Psoas muscle (tissue), 7 donors: ENCODE measurements at regions not wholly inside any gene's neighbourhood (a gene's known extent, or its start where the extent isn't known, plus 50 kb on each side); places are given as distances from the start of the nearest gene placed in this dataset.

Experiments used
- ATAC-seq, 4 donors: fragments of 200-7000 bp; cut with Tn5 transposase; one replicate each; pipeline ENCODE4 v1.9.1; 2020; ENCODE audit warnings: moderate library complexity in 3 of 4, mild to moderate bottlenecking in 2 of 4
- DNase-seq, 2 donors: peaks; one replicate each; pipeline ENCODE4 v3.0.0-alpha.2; 2020
- H3K27ac ChIP-seq: fragments of 200-600 bp; one replicate; pipeline ENCODE4 v1.8.0; 2022
- H3K27me3 ChIP-seq, 3 donors: fragments of 200-600 bp in 1 of 3; one replicate each; pipeline versions ENCODE4 v1.6.1 to v1.8.0; 2013 to 2022; ENCODE audit warnings: low read length in 2 of 3, mild to moderate bottlenecking in 2 of 3, moderate library complexity in 1 of 3; ENCODE audit not compliant: insufficient read depth in 3 of 3
- H3K36me3 ChIP-seq, 2 donors: fragments of 200-600 bp in 1 of 2; one replicate each; pipeline versions ENCODE4 v1.6.1 to v1.8.0; 2013 to 2022; ENCODE audit warnings: low read depth in 1 of 2, mild to moderate bottlenecking in 1 of 2, moderate library complexity in 1 of 2; ENCODE audit not compliant: insufficient read depth in 1 of 2
- H3K4me1 ChIP-seq: fragments of 200-600 bp; one replicate; pipeline ENCODE4 v1.8.0; 2022
- H3K4me3 ChIP-seq: fragments of 200-600 bp; one replicate; pipeline ENCODE4 v1.8.0; 2022; ENCODE audit warnings: mild to moderate bottlenecking
- H3K9me3 ChIP-seq: fragments of 200-600 bp; one replicate; pipeline ENCODE4 v1.8.0; 2022
- WGBS, 3 donors: extraction: QIAGEN DNeasy Blood & Tissue Kit; methylation state at CpG; one replicate each; pipeline versions ENCODE4 v1.1.6 to v1.1.7; 2013; 5-methylcytosine and 5-hydroxymethylcytosine counted together
- intact Hi-C, 2 donors: fragments of 100-400 bp; cut with DNase I; formaldehyde crosslinking; loops; one replicate each; pipeline versions ENCODE4 v1.11.0 to v1.14.2; 2022
- TF ChIP-seq, protein P1 (sequence below): fragments of 200-600 bp; IDR thresholded peaks from one replicate; pipeline ENCODE4 v1.8.0; 2022; ENCODE audit warnings: antibody characterized with exemption
- donor health status: healthy with polysubstance abuse.
- donor health status: DM: no; HTN: no; CAD: no; lungs with moderate emphysema.
- donor health status: Bipolar disorder and iron deficiency.
- donor health status: healthy.
- donor health status: DM: yes; HTN: yes; CAD: no.
- donor health status: DM: no; HTN: no; CAD: no.
- donor health status: DM: yes; HTN: yes; CAD: no.

DNA sequence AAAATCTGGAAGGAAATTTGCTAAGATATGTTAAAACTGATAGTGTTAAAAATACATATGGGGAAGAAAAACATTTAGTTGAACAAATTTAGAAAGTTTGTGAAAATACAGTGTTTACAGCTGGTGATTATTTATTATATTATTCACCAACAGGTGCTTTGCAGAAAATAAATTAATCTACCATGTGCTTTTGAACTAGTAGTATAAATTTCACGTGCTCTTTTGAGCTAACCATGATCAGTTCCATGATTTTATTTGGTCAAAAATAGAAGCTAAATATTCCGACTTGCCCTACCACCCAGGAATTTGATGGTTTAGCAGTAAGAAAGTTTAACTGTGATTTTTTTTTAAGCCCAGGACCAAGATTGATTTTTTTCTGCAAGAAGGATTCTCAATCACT is 113.3 kb downstream of the SPRY2 start:
- ATAC-seq (no peak), DNase-seq (no peak)
- Histone ChIP-seq H3K27ac (no peak overlapping the region), H3K9me3 (no peaks in the 10 kb centered on the region), H3K4me3 (no peak overlapping the region), H3K27me3 (no peaks in the 10 kb centered on the region), H3K4me1 (no peaks in the 10 kb centered on the region), H3K36me3 (no peaks in the 10 kb centered on the region)
- TF ChIP-seq, protein P1, sequence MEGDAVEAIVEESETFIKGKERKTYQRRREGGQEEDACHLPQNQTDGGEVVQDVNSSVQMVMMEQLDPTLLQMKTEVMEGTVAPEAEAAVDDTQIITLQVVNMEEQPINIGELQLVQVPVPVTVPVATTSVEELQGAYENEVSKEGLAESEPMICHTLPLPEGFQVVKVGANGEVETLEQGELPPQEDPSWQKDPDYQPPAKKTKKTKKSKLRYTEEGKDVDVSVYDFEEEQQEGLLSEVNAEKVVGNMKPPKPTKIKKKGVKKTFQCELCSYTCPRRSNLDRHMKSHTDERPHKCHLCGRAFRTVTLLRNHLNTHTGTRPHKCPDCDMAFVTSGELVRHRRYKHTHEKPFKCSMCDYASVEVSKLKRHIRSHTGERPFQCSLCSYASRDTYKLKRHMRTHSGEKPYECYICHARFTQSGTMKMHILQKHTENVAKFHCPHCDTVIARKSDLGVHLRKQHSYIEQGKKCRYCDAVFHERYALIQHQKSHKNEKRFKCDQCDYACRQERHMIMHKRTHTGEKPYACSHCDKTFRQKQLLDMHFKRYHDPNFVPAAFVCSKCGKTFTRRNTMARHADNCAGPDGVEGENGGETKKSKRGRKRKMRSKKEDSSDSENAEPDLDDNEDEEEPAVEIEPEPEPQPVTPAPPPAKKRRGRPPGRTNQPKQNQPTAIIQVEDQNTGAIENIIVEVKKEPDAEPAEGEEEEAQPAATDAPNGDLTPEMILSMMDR, result no peak
- intact Hi-C loops, result no loop called here
- WGBS, 3 donors, result 36 to 60% (median 39%) methylated on average over 2 of the region's 2 CpGs

DNA sequence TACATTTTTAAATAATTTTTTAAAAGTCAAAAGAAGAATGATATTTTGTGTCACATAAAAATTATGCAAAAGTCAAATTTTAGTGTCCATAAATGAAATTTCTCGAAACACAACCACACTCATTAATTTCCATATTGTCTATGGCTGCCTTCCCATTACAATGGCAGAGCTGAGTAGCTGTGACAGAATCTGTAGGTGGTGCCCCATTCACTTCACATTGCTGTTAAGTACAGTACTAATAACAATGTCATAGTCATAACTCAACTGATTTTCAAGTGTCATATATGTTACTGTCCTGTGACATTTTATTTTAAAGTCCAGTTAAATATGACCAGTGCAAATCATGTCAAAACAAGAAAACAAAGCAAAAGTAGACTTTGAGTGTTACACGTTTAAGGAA is 114.3 kb downstream of the SPRY2 start:
- intact Hi-C loops, result no loop called here
- DNase-seq, result no peak
- Histone ChIP-seq H3K36me3 (no peaks in the 10 kb centered on the region), H3K9me3 (no peaks in the 10 kb centered on the region), H3K27ac (no peak overlapping the region), H3K4me3 (no peak overlapping the region), H3K4me1 (no peaks in the 10 kb centered on the region), H3K27me3 (no peaks in the 10 kb centered on the region)
- ATAC-seq, result no peak
- 76 to 82% (median 79%) methylated on average over 2 of the region's 2 CpGs for WGBS, 3 donors
- TF ChIP-seq, protein P1, result no peak

DNA sequence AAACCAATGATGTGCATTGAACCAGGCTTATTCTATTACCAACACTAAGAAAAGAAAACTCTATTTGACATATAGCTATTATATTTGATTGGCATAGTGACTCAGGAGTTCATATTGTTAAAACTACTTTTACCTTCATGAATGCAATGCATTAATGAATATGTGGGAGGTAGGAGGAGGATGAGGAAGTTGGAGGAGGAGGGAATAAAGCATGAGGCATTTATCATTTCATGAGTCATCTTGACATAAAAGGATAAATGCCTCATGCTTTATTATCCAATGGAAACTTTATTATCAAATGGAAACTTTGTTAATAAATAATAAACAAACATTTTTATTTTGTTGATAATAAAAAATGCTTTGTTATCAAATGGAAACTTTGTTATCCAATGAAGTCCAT is 116.5 kb downstream of the SPRY2 start:
- H3K4me1 ChIP-seq, result no peaks in the 10 kb centered on the region
- ATAC-seq (no peak), DNase-seq (no peak)
- no peaks in the 10 kb centered on the region for H3K27me3 ChIP-seq
- intact Hi-C loops, result no loop called here
- H3K36me3 ChIP-seq, result no peaks in the 10 kb centered on the region
- no peak overlapping the region for H3K4me3 ChIP-seq
- no peaks in the 10 kb centered on the region for H3K9me3 ChIP-seq
- no peak overlapping the region for H3K27ac ChIP-seq
- TF ChIP-seq, protein P1, result no peak

DNA sequence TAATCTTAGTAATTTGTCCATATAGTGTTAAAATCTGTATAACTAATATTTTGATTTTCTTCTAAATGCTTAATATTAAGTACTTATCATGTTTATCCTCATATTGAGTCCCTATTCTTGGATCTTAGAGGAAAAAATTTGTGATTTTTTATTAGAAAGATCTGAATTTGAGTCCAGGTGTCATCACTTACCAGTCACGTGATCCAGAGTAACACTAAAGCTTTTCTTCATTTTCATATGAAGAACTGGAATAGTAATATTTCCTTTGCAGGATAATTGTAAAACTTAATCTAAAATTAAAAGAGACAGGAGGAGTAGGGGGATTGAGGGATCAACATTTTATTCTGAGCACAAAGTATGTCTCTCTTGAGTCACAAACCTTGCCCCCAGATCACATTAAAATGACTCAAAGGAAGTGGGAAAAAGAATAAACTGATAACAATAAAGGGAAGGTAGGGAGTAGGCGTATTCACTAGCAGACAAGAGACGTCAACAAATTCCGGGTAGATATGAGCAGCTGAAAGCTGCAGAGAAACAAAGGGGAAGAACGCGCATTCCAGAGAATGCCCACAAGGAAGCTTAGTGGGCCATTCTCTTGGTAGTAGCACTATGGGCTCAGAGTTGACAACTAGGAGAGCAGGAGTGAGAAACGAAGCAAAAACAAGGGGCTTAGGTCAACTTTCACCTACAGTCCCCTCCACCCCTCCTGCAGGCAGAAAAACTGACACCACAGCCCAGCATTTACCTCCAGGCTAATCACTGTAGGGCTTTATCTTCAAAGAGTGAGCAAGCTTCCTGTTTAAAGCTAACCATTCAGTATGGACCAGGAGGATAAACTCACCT is 123.1 kb downstream of the SPRY2 start:
- WGBS, 3 donors, result 70 to 81% (median 77%) methylated on average over 7 of the region's 7 CpGs
- no peaks in the 10 kb centered on the region for H3K9me3 ChIP-seq
- H3K27ac ChIP-seq, result no peak overlapping the region
- intact Hi-C loops, result no loop called here
- H3K4me1 ChIP-seq, result no peaks in the 10 kb centered on the region
- TF ChIP-seq, protein P1, result no peak
- H3K4me3 ChIP-seq, result no peak overlapping the region
- no peaks in the 10 kb centered on the region for H3K36me3 ChIP-seq
- ATAC-seq (no peak), DNase-seq (no peak)
- H3K27me3 ChIP-seq, result no peaks in the 10 kb centered on the region

DNA sequence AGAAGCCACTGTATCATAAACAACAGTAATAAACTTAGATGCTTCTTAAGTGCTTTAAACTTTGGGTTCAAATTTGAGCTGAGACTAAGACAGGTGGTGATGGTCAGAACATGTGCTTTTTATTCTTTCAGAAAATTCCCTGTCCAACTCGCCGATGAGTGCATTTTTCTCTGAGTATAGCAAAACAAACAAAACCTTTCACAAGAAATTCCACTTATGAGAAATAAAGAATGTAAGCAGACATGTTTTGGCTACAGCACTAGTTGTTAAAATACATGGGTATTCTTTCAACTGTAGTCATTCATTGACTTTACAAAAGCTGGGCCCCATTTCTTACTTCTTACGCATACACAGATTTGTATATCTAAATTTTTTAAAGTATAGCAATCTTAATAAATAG is 125.6 kb downstream of the SPRY2 start:
- DNase-seq (no peak), ATAC-seq (no peak)
- H3K27me3 ChIP-seq, result no peaks in the 10 kb centered on the region
- no peaks in the 10 kb centered on the region for H3K4me1 ChIP-seq
- H3K27ac ChIP-seq, result no peak overlapping the region
- TF ChIP-seq, protein P1, result no peak
- intact Hi-C loops, result no loop called here
- WGBS, 3 donors, result 46 to 54% (median 46%) methylated on average over 3 of the region's 3 CpGs
- no peaks in the 10 kb centered on the region for H3K36me3 ChIP-seq
- H3K4me3 ChIP-seq, result no peak overlapping the region
- no peaks in the 10 kb centered on the region for H3K9me3 ChIP-seq
